Gastroesophageal sphincter (tissue), 3 donors: ENCODE measurements at regions not wholly inside any gene's neighbourhood (a gene's known extent, or its start where the extent isn't known, plus 50 kb on each side); places are given as distances from the start of the nearest gene placed in this dataset.

ENCODE experiments used
- POLR2AphosphoS5 ChIP-seq: sonication (generic); formaldehyde crosslinking; IDR thresholded peaks from one replicate; pipeline ENCODE4 v1.6.1; 2017; ENCODE audit warnings: antibody characterized with exemption
- TF ChIP-seq, protein P1 (sequence below), 4 experiments: fragments of 200-600 bp in 2 of 4; fragments of 450-650 bp in 2 of 4; sonication (generic) in 1 of 4; IDR thresholded peaks; one replicate each; pipeline ENCODE4 v1.5.1; 2017 to 2019; ENCODE audit warnings: antibody characterized with exemption in 4 of 4, mild to moderate bottlenecking in 2 of 4, moderate library complexity in 2 of 4

- TF ChIP-seq, protein P1, sequence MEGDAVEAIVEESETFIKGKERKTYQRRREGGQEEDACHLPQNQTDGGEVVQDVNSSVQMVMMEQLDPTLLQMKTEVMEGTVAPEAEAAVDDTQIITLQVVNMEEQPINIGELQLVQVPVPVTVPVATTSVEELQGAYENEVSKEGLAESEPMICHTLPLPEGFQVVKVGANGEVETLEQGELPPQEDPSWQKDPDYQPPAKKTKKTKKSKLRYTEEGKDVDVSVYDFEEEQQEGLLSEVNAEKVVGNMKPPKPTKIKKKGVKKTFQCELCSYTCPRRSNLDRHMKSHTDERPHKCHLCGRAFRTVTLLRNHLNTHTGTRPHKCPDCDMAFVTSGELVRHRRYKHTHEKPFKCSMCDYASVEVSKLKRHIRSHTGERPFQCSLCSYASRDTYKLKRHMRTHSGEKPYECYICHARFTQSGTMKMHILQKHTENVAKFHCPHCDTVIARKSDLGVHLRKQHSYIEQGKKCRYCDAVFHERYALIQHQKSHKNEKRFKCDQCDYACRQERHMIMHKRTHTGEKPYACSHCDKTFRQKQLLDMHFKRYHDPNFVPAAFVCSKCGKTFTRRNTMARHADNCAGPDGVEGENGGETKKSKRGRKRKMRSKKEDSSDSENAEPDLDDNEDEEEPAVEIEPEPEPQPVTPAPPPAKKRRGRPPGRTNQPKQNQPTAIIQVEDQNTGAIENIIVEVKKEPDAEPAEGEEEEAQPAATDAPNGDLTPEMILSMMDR (IDR thresholded peaks at IDR 0.05), result no peak
- TF ChIP-seq POLR2AphosphoS5, result no peak
These were observed 529.6 kb upstream of the IGFBP7 start for GRCh38 chr4:57639561-57640382.
